ENCODE measurements at regions not wholly inside any gene's neighbourhood (a gene's known extent, or its start where the extent isn't known, plus 50 kb on each side); places are given as distances from the start of the nearest gene placed in this dataset.

DNA sequence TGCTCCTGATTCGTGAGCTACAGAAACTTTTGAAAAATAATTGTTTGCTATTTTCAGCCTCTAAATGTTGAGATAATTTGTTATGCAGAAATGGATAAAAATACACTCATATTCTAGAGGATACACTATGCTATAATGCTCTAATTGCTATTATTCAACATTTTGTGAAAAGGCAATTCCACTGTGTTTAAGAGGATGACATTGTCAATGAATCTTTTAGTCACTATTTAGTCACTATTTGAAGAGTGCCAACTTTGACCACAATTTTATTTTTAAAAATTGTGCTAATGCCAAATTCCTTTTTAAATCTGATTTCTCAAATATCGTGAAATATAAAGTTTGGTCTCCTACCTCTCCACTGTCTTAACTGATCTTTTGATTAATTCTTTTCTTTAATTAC lies 604.9 kb upstream of the KCNMB2 start:
- H3K9me3 ChIP-seq: no peaks in the 10 kb centered on the region
- H3K27ac ChIP-seq: no peak overlapping the region
- ATAC-seq (no peak), DNase-seq (no peak)
- H3K36me3 ChIP-seq (ENCODE audit: insufficient read depth in 1 of 2, low read depth in 1 of 2): no peaks in the 10 kb centered on the region
- 27 to 42% (median 36%) methylated on average over 2 of the region's 2 CpGs for WGBS, 3 donors
- H3K4me1 ChIP-seq: peaks cover 13% of the 10 kb centered on the region
- TF ChIP-seq, protein P1, sequence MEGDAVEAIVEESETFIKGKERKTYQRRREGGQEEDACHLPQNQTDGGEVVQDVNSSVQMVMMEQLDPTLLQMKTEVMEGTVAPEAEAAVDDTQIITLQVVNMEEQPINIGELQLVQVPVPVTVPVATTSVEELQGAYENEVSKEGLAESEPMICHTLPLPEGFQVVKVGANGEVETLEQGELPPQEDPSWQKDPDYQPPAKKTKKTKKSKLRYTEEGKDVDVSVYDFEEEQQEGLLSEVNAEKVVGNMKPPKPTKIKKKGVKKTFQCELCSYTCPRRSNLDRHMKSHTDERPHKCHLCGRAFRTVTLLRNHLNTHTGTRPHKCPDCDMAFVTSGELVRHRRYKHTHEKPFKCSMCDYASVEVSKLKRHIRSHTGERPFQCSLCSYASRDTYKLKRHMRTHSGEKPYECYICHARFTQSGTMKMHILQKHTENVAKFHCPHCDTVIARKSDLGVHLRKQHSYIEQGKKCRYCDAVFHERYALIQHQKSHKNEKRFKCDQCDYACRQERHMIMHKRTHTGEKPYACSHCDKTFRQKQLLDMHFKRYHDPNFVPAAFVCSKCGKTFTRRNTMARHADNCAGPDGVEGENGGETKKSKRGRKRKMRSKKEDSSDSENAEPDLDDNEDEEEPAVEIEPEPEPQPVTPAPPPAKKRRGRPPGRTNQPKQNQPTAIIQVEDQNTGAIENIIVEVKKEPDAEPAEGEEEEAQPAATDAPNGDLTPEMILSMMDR (IDR thresholded peaks at IDR 0.05): no peak
- H3K27me3 ChIP-seq (ENCODE audit: insufficient read depth in 3 of 3, low read length in 2 of 3): no peaks in the 10 kb centered on the region
- no peak overlapping the region for H3K4me3 ChIP-seq
- intact Hi-C loops (cut with DNase I): no loop called here

DNA sequence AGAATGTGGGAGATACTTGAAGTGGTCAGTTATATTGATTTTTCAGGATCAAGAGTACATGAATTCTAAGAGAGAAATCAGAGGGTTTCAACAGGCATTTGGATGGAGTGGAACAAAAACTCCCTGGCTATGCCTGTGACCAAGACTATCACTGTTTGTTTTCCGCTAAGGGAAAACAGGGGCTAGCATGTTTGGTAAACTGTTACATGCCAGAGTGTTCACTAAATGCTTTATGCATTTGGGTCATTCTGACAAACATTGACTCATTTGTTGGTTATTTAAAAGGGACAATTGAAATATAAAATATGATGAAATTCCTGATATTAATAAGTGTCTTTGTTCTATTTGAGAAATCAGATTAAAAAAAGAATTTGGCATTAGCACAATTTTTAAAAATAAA lies 603.9 kb upstream of the KCNMB2 start:
- H3K4me1 ChIP-seq: peaks cover 13% of the 10 kb centered on the region
- H3K36me3 ChIP-seq (ENCODE audit: insufficient read depth in 1 of 2, low read depth in 1 of 2): no peaks in the 10 kb centered on the region
- no peak overlapping the region for H3K4me3 ChIP-seq
- no peaks in the 10 kb centered on the region for H3K9me3 ChIP-seq
- no peaks in the 10 kb centered on the region for H3K27me3 ChIP-seq (ENCODE audit: insufficient read depth in 3 of 3, low read length in 2 of 3)
- intact Hi-C loops (cut with DNase I): no loop called here
- DNase-seq (no peak), ATAC-seq (no peak)
- TF ChIP-seq, protein P1 (IDR thresholded peaks at IDR 0.05): no peak
- H3K27ac ChIP-seq: no peak overlapping the region
- WGBS, 3 donors: 92 to 95% (median 93%) methylated on average over 1 of the region's 1 CpG

DNA sequence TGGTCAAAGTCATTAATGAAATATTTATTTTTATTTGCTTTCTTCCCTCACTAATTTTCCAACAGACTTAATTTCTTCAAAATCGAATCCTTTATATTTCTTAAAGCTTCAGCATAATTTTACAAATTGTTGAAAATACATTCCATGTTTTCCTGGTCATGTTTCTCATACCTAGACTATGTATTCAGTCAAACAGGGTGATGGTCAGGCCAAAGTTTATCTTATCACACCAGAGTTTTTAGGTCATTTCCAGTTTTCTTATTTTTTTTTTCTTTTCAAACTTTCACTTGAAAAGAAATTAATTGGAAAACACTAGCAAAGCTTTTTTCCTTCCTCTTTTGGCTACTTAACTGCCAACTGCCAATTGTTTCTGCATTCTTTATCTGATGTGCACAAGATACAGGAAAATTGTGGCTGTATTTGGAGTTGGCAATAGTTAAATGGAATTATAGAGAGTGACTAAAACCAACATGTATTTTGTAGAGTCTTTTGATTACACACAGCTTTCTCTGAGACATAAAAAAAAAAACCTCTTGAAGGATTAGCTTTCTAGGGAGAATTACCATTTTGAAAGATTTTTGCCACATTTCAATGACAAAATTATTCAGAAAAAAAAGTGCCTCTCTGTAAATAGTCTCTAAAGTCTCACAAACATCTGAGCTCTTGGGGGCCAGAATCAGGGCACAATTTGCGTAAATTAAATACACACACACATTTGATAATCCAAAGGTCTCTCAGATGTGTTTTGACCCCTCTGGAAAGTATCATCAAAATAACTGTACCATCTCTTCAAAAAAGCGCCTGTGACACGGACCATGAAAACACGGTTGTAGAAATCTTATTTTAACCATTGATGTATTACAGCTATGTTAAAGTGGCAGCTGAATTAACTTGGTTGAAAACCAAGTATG lies 603.2 kb upstream of the KCNMB2 start:
- no peak overlapping the region for H3K27ac ChIP-seq
- H3K4me3 ChIP-seq: no peak overlapping the region
- DNase-seq (no peak), ATAC-seq (no peak)
- H3K4me1 ChIP-seq: peaks cover 13% of the 10 kb centered on the region
- no peaks in the 10 kb centered on the region for H3K36me3 ChIP-seq (ENCODE audit: insufficient read depth in 1 of 2, low read depth in 1 of 2)
- intact Hi-C loops (cut with DNase I): no loop called here
- H3K27me3 ChIP-seq (ENCODE audit: insufficient read depth in 3 of 3, low read length in 2 of 3): no peaks in the 10 kb centered on the region
- TF ChIP-seq, protein P1 (IDR thresholded peaks at IDR 0.05): no peak
- H3K9me3 ChIP-seq: no peaks in the 10 kb centered on the region
- WGBS, 3 donors: 68 to 71% (median 68%) methylated on average over 5 of the region's 5 CpGs

DNA sequence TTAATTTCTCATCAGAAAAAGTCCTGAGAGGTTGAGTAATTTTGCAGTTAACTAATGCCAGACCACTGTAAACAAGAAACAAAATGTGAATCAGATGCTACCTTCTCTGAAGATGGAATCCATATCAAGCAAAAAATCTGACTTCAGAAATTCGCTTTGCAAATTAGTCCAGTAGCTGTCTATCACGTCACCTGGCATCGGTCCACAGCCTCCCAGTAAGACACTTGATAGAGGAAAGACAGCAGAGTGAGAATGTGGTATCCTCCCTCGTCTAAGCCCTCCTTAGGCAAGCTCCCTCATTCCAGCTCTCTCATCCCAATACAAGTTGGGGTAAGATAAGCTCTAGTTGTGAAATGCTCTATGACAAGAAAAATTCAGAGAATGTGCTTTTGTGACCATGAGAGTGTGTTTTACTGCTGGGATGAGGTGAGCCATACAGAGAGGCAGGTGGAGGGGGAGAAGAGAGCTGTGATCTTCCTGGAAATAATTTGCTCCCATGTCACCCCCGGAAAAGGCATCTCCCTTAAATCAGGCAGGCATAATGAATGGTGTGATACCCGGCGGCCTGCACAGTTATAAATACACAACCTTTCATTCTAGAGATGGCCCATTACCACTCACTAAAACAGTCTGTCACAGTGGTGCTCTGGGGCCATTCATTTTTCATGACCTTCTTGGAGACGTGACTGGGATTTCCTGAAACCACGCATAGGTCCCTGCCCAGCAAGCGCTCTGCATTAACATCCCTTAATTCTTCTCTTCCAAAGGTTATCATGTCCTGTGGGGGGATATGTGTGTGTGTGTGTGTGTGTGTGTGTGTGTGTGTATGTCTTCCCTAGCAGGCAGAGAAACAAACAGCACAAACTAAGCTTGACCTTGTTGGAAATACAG lies 602.0 kb upstream of the KCNMB2 start:
- Histone ChIP-seq H3K27me3 (ENCODE audit: insufficient read depth in 3 of 3, low read length in 2 of 3) (no peaks in the 10 kb centered on the region), H3K27ac (no peak overlapping the region), H3K4me1 (peaks cover 13% of the 10 kb centered on the region), H3K4me3 (no peak overlapping the region), H3K9me3 (no peaks in the 10 kb centered on the region), H3K36me3 (ENCODE audit: insufficient read depth in 1 of 2, low read depth in 1 of 2) (no peaks in the 10 kb centered on the region)
- ATAC-seq (peak in 2 of 4 donors; percentile 41 to 50), DNase-seq (peak; percentile 33 to 59)
- 43 to 58% (median 43%) methylated on average over 10 of the region's 10 CpGs for WGBS, 3 donors
- intact Hi-C loops (cut with DNase I): no loop called here
- TF ChIP-seq, protein P1 (IDR thresholded peaks at IDR 0.05): no peak
